DOHH2 (cell line): ENCODE measurements at regions not wholly inside any gene's neighbourhood (a gene's known extent, or its start where the extent isn't known, plus 50 kb on each side); places are given as distances from the start of the nearest gene placed in this dataset.

Experiments used
- H3F3A ChIP-seq: fragments of 200-600 bp; sonication (generic), shearing (Covaris generic); 2 replicates; pipeline ENCODE4 v1.6.0; 2016; ENCODE audit warnings: antibody characterized with exemption, mild to moderate bottlenecking; ENCODE audit not compliant: control insufficient read depth, insufficient read depth
- H3K27ac ChIP-seq: fragments of 200-600 bp; sonication (generic); 2 replicates; pipeline ENCODE4 v1.5.1; 2014; ENCODE audit warnings: low read depth, mild to moderate bottlenecking, low read length, moderate library complexity
- H3K27me3 ChIP-seq: fragments of 200-600 bp; sonication (generic); 2 replicates; pipeline ENCODE4 v1.6.1; 2014; ENCODE audit warnings: mild to moderate bottlenecking, low read length, mixed read lengths; ENCODE audit not compliant: control insufficient read depth
- H3K36me3 ChIP-seq: fragments of 200-600 bp; sonication (generic); 2 replicates; pipeline ENCODE4 v1.6.1; 2014; ENCODE audit warnings: mild to moderate bottlenecking, low read length, moderate library complexity, mixed read lengths; ENCODE audit not compliant: control insufficient read depth
- H3K4me1 ChIP-seq: fragments of 200-600 bp; sonication (generic); 2 replicates; pipeline ENCODE4 v1.6.1; 2014; ENCODE audit warnings: mild to moderate bottlenecking, low read length, mixed read lengths; ENCODE audit not compliant: control insufficient read depth
- H3K4me2 ChIP-seq: fragments of 200-600 bp; sonication (generic); 2 replicates; pipeline ENCODE4 v1.6.0; 2014; ENCODE audit warnings: mild to moderate bottlenecking, low read length, moderate library complexity
- H3K4me3 ChIP-seq: fragments of 200-600 bp; sonication (generic); 2 replicates; pipeline ENCODE4 v1.5.1; 2014; ENCODE audit warnings: mild to moderate bottlenecking, low read length, mixed read lengths
- H3K79me2 ChIP-seq: fragments of 200-600 bp; sonication (generic); 2 replicates; pipeline ENCODE4 v1.6.1; 2014; ENCODE audit warnings: mild to moderate bottlenecking, low read length, mixed read lengths; ENCODE audit not compliant: control insufficient read depth
- H3K9me2 ChIP-seq: fragments of 200-600 bp; sonication (generic); replicated peaks from 2 replicates; pipeline ENCODE4 v1.6.1; 2014; ENCODE audit warnings: mild to moderate bottlenecking, low read length, mixed read lengths; ENCODE audit not compliant: control insufficient read depth
- H3K9me3 ChIP-seq: fragments of 200-600 bp; sonication (generic); 2 replicates; pipeline ENCODE4 v1.6.1; 2014; ENCODE audit warnings: antibody characterized with exemption, low read length, mixed read lengths; ENCODE audit not compliant: control insufficient read depth, insufficient read depth
- H4K20me1 ChIP-seq: fragments of 200-600 bp; sonication (generic); 2 replicates; pipeline ENCODE4 v1.6.0; 2014; ENCODE audit warnings: low read depth, mild to moderate bottlenecking, antibody characterized with exemption, low read length, moderate library complexity; ENCODE audit not compliant: control insufficient read depth, insufficient read depth
- CTCF ChIP-seq: fragments of 200-600 bp; sonication (generic); IDR thresholded peaks from one replicate; pipeline ENCODE4 v1.5.1; 2014; ENCODE audit warnings: antibody characterized with exemption, mild to moderate bottlenecking, low read depth, low read length; ENCODE audit not compliant: poor library complexity, severe bottlenecking
- EZH2phosphoT487 ChIP-seq: fragments of 200-600 bp; sonication (generic); IDR thresholded peaks from 2 replicates; pipeline ENCODE4 v1.6.1; 2017; ENCODE audit warnings: borderline replicate concordance, mild to moderate bottlenecking, antibody characterized with exemption, low read length, moderate library complexity, mixed read lengths

DNA sequence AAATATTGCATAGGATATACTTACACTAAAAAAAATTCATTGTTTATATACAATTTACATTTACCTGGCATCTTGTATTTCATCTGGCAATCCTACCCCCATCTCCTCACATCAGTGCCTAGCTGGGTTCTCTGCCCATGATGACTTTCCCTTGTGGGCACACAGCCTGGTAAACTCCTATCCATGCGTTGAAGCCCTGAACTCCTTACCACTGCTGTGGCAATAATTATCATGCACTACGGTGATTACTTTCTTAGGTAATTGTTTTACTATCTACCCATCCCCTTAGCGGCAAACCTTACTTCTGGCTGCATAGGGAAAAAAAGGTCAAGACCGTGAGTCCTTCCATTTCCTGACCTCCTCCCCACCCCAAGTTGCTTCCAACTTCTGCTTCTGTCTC lies 63.6 kb upstream of the DAB2IP start:
- Histone ChIP-seq H3K9me2 (no peaks in the 10 kb centered on the region), H3K4me2 (no peak overlapping the region), H3K4me1 (no peaks in the 10 kb centered on the region), H3F3A (no peaks in the 10 kb centered on the region), H3K9me3 (no peaks in the 10 kb centered on the region), H3K27ac (no peak overlapping the region), H3K4me3 (no peak overlapping the region), H3K27me3 (no peaks in the 10 kb centered on the region), H3K36me3 (no peaks in the 10 kb centered on the region), H4K20me1 (no peaks in the 10 kb centered on the region), H3K79me2 (no peaks in the 10 kb centered on the region)
- TF ChIP-seq EZH2phosphoT487: no peak
- TF ChIP-seq CTCF: no peak

- H3K4me3 ChIP-seq: no peak overlapping the region
- no peaks in the 10 kb centered on the region for H3K27me3 ChIP-seq
- H3K4me2 ChIP-seq: no peak overlapping the region
- H3K9me3 ChIP-seq: no peaks in the 10 kb centered on the region
- no peak overlapping the region for H3K27ac ChIP-seq
- H3K9me2 ChIP-seq: no peaks in the 10 kb centered on the region
- TF ChIP-seq CTCF: no peak
- TF ChIP-seq EZH2phosphoT487: no peak
- no peaks in the 10 kb centered on the region for H3K36me3 ChIP-seq
- H3K79me2 ChIP-seq: no peaks in the 10 kb centered on the region
- no peaks in the 10 kb centered on the region for H3K4me1 ChIP-seq
- no peaks in the 10 kb centered on the region for H3F3A ChIP-seq
- H4K20me1 ChIP-seq: no peaks in the 10 kb centered on the region
Observed at GRCh38 chr9:121589986-121590385, 61.4 kb upstream of the DAB2IP start.

- Histone ChIP-seq H4K20me1 (peaks cover 4% of the 10 kb centered on the region; the same call in 1 of the 2 replicates), H3K27ac (no peak overlapping the region), H3K79me2 (no peaks in the 10 kb centered on the region), H3K9me3 (no peaks in the 10 kb centered on the region), H3K4me1 (no peaks in the 10 kb centered on the region), H3K9me2 (no peaks in the 10 kb centered on the region), H3K4me2 (no peak overlapping the region), H3K36me3 (no peaks in the 10 kb centered on the region), H3F3A (no peaks in the 10 kb centered on the region), H3K27me3 (no peaks in the 10 kb centered on the region), H3K4me3 (no peak overlapping the region)
- TF ChIP-seq CTCF (no peak), EZH2phosphoT487 (no peak)
Observed at GRCh38 chr9:121592265-121592664, 59.2 kb upstream of the DAB2IP start.

GRCh38 chr9:121593066-121593465 lies 58.4 kb upstream of the DAB2IP start:
- Histone ChIP-seq H3K27me3 (no peaks in the 10 kb centered on the region), H3K4me3 (no peak overlapping the region), H3K79me2 (no peaks in the 10 kb centered on the region), H3K36me3 (no peaks in the 10 kb centered on the region), H3K4me1 (no peaks in the 10 kb centered on the region), H3F3A (no peaks in the 10 kb centered on the region), H3K27ac (no peak overlapping the region), H3K4me2 (no peak overlapping the region), H3K9me2 (no peaks in the 10 kb centered on the region), H3K9me3 (no peaks in the 10 kb centered on the region), H4K20me1 (peaks cover 4% of the 10 kb centered on the region; the same call in 1 of the 2 replicates)
- TF ChIP-seq EZH2phosphoT487 (no peak), CTCF (no peak)
